SK-MEL-5 (cell line): ENCODE measurements at regions not wholly inside any gene's neighbourhood (a gene's known extent, or its start where the extent isn't known, plus 50 kb on each side); places are given as distances from the start of the nearest gene placed in this dataset.

Experiments
- DNase-seq: peaks from one replicate; pipeline ENCODE4 v3.0.0-alpha.2; 2016; ENCODE audit warnings: low read depth, low spot score
- in situ Hi-C: cut with HindIII; loops from 2 replicates; pipeline ENCODE4 v1.10.0; 2016; ENCODE audit warnings: low sequenced_read_pairs, high pct_unique_total_duplicates, low pct_unique_long_range_greater_than_20kb

GRCh38 chr5:119840175-119840574 is 210.8 kb downstream of the FAM170A start:
- no peak for DNase-seq
- in situ Hi-C loops, result no loop called here

DNA sequence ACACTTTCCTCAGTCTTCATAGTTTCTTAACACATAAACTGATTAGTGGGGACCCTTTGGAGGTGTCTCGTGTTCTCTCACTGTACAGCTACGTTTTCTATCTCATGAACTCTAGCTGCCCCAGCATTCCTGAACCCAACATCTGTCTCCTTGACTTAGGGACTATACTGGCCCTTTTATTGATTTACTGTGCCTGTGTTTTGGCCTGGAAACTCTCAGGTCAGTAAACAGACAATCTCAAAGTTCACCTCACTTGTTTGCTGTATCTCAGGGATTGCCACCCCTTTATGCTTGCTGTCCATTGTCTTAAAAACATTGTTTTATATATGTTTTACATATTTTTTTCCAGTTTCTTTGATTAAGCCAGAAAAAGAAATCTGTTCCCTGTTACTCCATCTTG is 222.8 kb downstream of the FAM170A start:
- in situ Hi-C loops, result no loop called here
- DNase-seq, result no peak

DNA sequence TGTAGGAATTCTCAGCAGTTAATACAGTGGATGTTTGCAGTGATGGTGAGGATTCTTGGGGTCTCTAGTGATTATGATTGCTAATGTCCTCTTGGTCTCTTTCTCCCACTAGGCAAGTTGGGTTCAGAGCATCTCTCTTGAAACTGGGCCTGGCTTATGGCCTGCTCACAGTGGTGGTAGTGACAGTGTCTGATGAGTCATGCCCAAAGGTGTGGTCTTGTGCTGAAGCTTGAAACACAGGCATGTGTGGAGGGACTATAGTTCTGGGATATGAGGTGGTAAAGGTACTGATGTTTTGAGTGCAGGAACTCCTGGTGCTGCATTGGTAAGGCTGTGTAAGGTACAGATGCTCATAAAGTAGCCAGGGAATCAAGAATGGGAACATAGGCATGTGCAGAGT is 231.1 kb downstream of the FAM170A start:
- DNase-seq, result no peak
- in situ Hi-C loops, result no loop called here

GRCh38 chr5:119862619-119863018 is 233.3 kb downstream of the FAM170A start:
- in situ Hi-C loops, result no loop called here
- no peak for DNase-seq

DNA sequence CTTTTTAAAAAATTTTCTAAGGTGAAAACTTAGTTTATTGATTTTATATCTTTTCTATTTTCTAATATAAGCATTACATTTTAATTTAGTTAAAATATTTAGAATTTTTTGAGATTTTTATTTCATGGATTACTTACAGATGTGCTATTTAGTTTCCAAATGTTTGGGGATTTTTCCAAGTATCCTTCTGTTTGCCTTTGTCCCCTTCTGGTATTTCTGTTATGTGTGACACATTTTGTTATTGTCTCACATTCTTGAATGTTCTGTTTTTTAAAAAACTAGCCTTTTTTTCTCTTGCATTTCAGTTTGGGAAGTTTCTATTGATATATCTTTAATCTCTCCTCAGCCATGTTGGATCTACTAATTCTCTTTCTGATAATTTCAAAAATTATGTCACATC is 234.9 kb downstream of the FAM170A start:
- DNase-seq, result no peak
- in situ Hi-C loops, result no loop called here

GRCh38 chr5:119873611-119874010 is 244.3 kb downstream of the FAM170A start:
- in situ Hi-C loops, result no loop called here
- no peak for DNase-seq

DNA sequence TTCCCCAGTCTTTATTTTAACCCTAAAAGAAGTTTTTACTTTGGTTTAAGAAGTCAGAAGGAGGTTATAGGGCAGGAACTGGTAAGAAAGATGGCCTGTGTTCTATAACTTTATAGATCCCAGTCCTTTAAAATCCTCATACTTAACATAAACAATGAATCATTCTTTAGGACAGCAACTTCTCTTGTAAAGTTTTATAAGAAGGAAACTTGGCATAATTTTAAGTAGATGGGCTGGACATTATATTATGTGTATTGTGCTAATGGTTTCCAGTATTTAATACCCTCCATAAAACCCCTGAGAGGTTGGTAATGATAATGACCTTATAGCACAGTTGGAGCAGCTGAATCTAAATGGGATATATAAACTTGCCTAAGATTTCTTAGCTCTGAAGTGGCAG is 247.2 kb downstream of the FAM170A start:
- no peak for DNase-seq
- in situ Hi-C loops, result no loop called here

DNA sequence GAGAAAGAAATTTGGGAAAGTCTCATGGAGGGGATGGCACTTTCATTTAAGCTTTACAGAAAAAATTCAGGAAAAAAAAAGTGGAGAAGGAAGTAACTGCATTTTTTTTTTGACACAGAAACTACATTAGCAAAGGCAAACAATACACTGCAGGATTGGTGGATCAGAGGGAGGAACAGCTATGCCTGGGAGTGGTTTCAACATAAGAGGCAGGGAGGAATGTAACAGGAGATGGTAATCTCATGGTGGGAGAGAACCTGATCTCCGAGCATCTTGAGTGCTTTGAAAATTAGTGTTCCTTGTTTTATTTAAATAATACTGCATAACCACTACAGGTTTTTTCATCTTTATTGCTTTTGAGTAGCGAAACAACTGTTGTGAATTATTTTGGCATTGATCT is 249.4 kb downstream of the FAM170A start:
- in situ Hi-C loops, result no loop called here
- no peak for DNase-seq

DNA sequence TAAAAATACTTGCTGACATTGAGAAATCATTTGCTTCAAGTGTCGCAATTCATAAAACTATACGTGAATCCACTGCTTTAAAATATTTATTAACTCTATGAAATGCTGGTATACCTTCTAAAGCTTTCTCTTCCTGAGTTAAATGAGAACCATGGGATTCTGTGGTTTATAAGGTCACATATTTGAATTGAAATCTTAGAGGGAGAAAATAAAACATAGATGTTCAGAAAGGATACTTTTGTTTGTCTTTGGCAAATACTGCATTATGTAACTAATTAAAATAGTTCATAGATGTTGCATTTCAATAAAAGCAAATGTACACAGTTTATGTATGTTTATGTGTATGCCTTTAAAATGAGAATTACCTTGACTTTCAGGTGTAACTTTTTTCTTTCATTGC is 250.1 kb downstream of the FAM170A start:
- in situ Hi-C loops, result no loop called here
- no peak for DNase-seq

DNA sequence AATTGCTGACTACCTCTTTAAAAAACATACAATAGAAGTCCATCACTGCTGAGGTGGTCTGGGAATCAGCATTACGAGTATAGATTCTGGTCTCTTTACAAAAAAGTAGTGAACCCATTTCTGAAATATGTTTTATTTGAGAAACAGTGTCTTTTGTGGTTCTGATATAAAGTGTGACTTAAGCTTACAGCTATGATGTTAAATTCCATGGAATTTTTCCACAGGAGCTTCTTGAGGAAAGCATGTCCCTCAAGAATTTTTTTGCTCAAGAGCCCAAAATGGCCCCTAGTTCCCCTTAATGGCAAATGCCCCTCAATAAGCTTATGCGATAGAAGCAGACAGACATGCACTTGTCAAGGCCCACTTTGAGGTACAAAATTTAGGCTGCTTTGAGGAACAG is 265.7 kb downstream of the FAM170A start:
- in situ Hi-C loops, result no loop called here
- no peak for DNase-seq

- DNase-seq, result no peak
- in situ Hi-C loops, result no loop called here
Measured at GRCh38 chr5:119896826-119897536, 267.6 kb downstream of the FAM170A start.

DNA sequence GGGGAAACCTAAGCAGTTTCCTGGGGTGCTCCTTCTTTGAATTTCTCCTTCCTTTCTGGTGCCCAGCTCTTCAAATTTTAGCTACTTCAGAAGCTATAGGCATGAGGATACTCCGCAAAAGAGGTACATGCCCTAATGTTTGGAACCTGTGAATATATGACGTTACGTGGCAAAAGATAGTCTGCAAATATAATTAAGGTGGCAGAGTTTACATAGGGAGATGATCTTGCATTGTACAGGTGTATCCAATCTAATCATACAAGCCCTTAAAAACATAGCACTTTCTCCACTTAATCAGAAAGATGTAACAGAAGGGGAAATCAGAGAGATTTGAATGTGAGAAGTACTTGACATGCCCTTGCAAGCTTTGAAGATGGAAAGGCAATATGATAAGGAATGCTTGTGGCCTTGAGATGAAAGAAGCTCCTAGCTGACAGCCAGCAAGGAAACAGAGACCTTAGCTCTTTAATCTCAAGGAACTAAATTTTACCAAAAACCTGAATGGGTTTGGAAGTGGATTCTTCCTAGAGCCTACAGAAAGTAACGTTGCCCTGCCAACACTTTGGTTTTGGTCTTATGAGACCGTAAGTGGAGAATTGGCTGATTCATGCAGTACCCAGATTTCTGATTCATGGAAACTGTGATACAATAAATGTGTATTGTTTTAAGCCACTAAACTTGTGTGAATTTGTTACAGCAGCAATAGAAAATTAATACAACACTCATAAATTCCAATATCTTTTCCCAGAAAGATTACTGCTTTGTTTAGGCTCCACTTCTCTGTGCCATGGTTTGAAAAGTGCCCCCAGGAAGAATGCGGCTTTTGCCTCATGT is 268.4 kb downstream of the FAM170A start:
- DNase-seq, result no peak
- in situ Hi-C loops, result no loop called here

GRCh38 chr5:119899981-119900380 is 270.6 kb downstream of the FAM170A start:
- in situ Hi-C loops, result no loop called here
- no peak for DNase-seq

DNA sequence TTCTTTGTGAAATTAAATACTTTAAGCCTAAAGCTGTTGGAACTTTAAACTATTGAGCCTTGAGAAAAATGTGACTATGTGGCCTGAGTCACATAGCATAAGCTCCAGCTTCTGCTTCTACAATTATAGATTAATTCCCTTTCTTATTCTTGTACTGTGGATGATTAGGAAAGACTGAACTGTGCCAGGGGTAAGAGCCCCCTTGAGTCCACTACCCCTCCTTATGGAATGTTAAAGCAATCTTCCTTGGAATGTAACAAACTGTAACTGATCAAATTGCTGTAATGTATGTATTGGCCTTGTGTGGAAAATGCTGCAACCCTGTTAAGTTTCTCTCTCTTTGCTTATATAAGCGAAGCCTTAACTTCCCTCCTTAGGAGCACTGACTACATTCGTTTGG is 273.2 kb downstream of the FAM170A start:
- in situ Hi-C loops, result no loop called here
- DNase-seq, result no peak

- DNase-seq, result no peak
- in situ Hi-C loops, result no loop called here
Measured at GRCh38 chr5:119913425-119913824, 284.1 kb downstream of the FAM170A start.

DNA sequence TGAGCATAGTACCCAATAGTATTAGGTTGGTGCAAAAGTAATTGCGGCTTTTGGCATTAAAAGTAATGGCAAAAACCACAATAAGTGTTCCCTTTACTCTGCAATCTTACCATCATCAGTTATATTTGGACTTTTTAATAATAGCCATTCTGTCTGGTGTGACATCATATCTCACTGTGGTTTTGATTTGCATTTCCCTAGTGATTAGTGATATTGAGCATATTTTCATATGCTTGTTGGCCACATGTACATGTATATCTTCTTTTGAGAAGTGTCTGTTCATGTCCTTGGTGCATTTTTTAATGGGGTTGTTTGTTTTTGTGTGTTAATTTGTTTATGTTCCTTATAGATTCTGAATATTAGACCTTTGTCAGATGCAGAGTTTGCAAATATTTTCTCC is 289.9 kb downstream of the FAM170A start:
- DNase-seq, result peak; percentile 11

GRCh38 chr5:119926301-119926700 is 296.9 kb downstream of the FAM170A start:
- in situ Hi-C loops, result no loop called here
- DNase-seq, result no peak

More for the DNA sequence above, 289.9 kb downstream of the FAM170A start:
- in situ Hi-C loops, result no loop called here

GRCh38 chr5:119928974-119929373 is 299.6 kb downstream of the FAM170A start:
- DNase-seq, result no peak
- in situ Hi-C loops, result no loop called here

DNA sequence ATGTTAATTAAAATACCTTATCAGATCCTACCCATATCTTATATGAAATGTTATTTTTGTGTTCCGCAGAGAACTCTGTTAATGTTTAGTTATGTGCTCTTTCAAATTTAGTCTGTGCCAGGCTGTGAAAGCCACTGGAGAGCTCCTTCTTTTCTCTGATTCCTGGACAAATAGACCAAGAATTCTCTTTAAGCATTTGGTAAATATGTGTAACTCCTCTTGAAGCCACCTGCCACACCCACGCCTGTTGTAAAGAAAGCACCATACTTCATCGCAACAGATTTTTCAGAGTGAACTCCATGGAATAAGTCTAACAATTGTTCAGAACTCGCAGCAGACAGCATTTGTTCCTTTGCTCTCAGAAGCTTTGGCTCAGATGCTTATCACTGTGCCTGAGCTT is 301.1 kb downstream of the FAM170A start:
- in situ Hi-C loops, result no loop called here
- no peak for DNase-seq
